DOHH2 (cell line): ENCODE measurements at regions not wholly inside any gene's neighbourhood (a gene's known extent, or its start where the extent isn't known, plus 50 kb on each side); places are given as distances from the start of the nearest gene placed in this dataset.

Source experiments
- H3F3A ChIP-seq: fragments of 200-600 bp; sonication (generic), shearing (Covaris generic); 2 replicates; pipeline ENCODE4 v1.6.0; 2016; ENCODE audit warnings: antibody characterized with exemption, mild to moderate bottlenecking; ENCODE audit not compliant: control insufficient read depth, insufficient read depth
- H3K27ac ChIP-seq: fragments of 200-600 bp; sonication (generic); 2 replicates; pipeline ENCODE4 v1.5.1; 2014; ENCODE audit warnings: low read depth, mild to moderate bottlenecking, low read length, moderate library complexity
- H3K27me3 ChIP-seq: fragments of 200-600 bp; sonication (generic); 2 replicates; pipeline ENCODE4 v1.6.1; 2014; ENCODE audit warnings: mild to moderate bottlenecking, low read length, mixed read lengths; ENCODE audit not compliant: control insufficient read depth
- H3K36me3 ChIP-seq: fragments of 200-600 bp; sonication (generic); 2 replicates; pipeline ENCODE4 v1.6.1; 2014; ENCODE audit warnings: mild to moderate bottlenecking, low read length, moderate library complexity, mixed read lengths; ENCODE audit not compliant: control insufficient read depth
- H3K4me1 ChIP-seq: fragments of 200-600 bp; sonication (generic); 2 replicates; pipeline ENCODE4 v1.6.1; 2014; ENCODE audit warnings: mild to moderate bottlenecking, low read length, mixed read lengths; ENCODE audit not compliant: control insufficient read depth
- H3K4me2 ChIP-seq: fragments of 200-600 bp; sonication (generic); 2 replicates; pipeline ENCODE4 v1.6.0; 2014; ENCODE audit warnings: mild to moderate bottlenecking, low read length, moderate library complexity
- H3K4me3 ChIP-seq: fragments of 200-600 bp; sonication (generic); 2 replicates; pipeline ENCODE4 v1.5.1; 2014; ENCODE audit warnings: mild to moderate bottlenecking, low read length, mixed read lengths
- H3K79me2 ChIP-seq: fragments of 200-600 bp; sonication (generic); 2 replicates; pipeline ENCODE4 v1.6.1; 2014; ENCODE audit warnings: mild to moderate bottlenecking, low read length, mixed read lengths; ENCODE audit not compliant: control insufficient read depth
- H3K9me2 ChIP-seq: fragments of 200-600 bp; sonication (generic); replicated peaks from 2 replicates; pipeline ENCODE4 v1.6.1; 2014; ENCODE audit warnings: mild to moderate bottlenecking, low read length, mixed read lengths; ENCODE audit not compliant: control insufficient read depth
- H3K9me3 ChIP-seq: fragments of 200-600 bp; sonication (generic); 2 replicates; pipeline ENCODE4 v1.6.1; 2014; ENCODE audit warnings: antibody characterized with exemption, low read length, mixed read lengths; ENCODE audit not compliant: control insufficient read depth, insufficient read depth
- H4K20me1 ChIP-seq: fragments of 200-600 bp; sonication (generic); 2 replicates; pipeline ENCODE4 v1.6.0; 2014; ENCODE audit warnings: low read depth, mild to moderate bottlenecking, antibody characterized with exemption, low read length, moderate library complexity; ENCODE audit not compliant: control insufficient read depth, insufficient read depth
- CTCF ChIP-seq: fragments of 200-600 bp; sonication (generic); IDR thresholded peaks from one replicate; pipeline ENCODE4 v1.5.1; 2014; ENCODE audit warnings: antibody characterized with exemption, mild to moderate bottlenecking, low read depth, low read length; ENCODE audit not compliant: poor library complexity, severe bottlenecking
- EZH2phosphoT487 ChIP-seq: fragments of 200-600 bp; sonication (generic); IDR thresholded peaks from 2 replicates; pipeline ENCODE4 v1.6.1; 2017; ENCODE audit warnings: borderline replicate concordance, mild to moderate bottlenecking, antibody characterized with exemption, low read length, moderate library complexity, mixed read lengths

GRCh38 chr3:167941234-167941995 is 154.3 kb downstream of the GOLIM4 start:
- H3K4me3 ChIP-seq, result no peak overlapping the region
- TF ChIP-seq EZH2phosphoT487 (no peak), CTCF (no peak)

GRCh38 chr3:167940241-167940640 is 155.5 kb downstream of the GOLIM4 start:
- Histone ChIP-seq H3K27me3 (peaks cover 10% of the 10 kb centered on the region), H3K9me2 (no peaks in the 10 kb centered on the region), H3K4me2 (no peak overlapping the region), H3K27ac (no peak overlapping the region), H3K36me3 (no peaks in the 10 kb centered on the region), H4K20me1 (no peaks in the 10 kb centered on the region), H3K9me3 (no peaks in the 10 kb centered on the region), H3K4me1 (peaks cover 2% of the 10 kb centered on the region; the same call in 1 of the 2 replicates), H3K4me3 (no peak overlapping the region), H3F3A (no peaks in the 10 kb centered on the region), H3K79me2 (no peaks in the 10 kb centered on the region)
- TF ChIP-seq EZH2phosphoT487, result no peak
- no peak for TF ChIP-seq CTCF

More at GRCh38 chr3:167941234-167941995, 154.3 kb downstream of the GOLIM4 start:
- no peaks in the 10 kb centered on the region for H3K9me2 ChIP-seq
- peaks cover 2% of the 10 kb centered on the region; the same call in 1 of the 2 replicates for H3K4me1 ChIP-seq
- H3K79me2 ChIP-seq, result no peaks in the 10 kb centered on the region
- H3K27ac ChIP-seq, result no peak overlapping the region
- peaks cover 10% of the 10 kb centered on the region for H3K27me3 ChIP-seq
- no peaks in the 10 kb centered on the region for H4K20me1 ChIP-seq
- H3K36me3 ChIP-seq, result no peaks in the 10 kb centered on the region
- H3F3A ChIP-seq, result no peaks in the 10 kb centered on the region
- no peaks in the 10 kb centered on the region for H3K9me3 ChIP-seq
- H3K4me2 ChIP-seq, result no peak overlapping the region

GRCh38 chr3:167938516-167938915 is 157.2 kb downstream of the GOLIM4 start:
- Histone ChIP-seq H3K4me3 (no peak overlapping the region), H3K9me2 (no peaks in the 10 kb centered on the region), H3F3A (no peaks in the 10 kb centered on the region), H3K27me3 (peaks cover 10% of the 10 kb centered on the region), H3K79me2 (no peaks in the 10 kb centered on the region), H4K20me1 (no peaks in the 10 kb centered on the region), H3K4me2 (no peak overlapping the region), H3K27ac (no peak overlapping the region), H3K9me3 (no peaks in the 10 kb centered on the region), H3K4me1 (peaks cover 2% of the 10 kb centered on the region; the same call in 1 of the 2 replicates), H3K36me3 (no peaks in the 10 kb centered on the region)
- TF ChIP-seq EZH2phosphoT487 (no peak), CTCF (no peak)
